RPMI8226 (cell line): ENCODE measurements at regions not wholly inside any gene's neighbourhood (a gene's known extent, or its start where the extent isn't known, plus 50 kb on each side); places are given as distances from the start of the nearest gene placed in this dataset.

Source experiments
- DNase-seq: peaks from one replicate; pipeline ENCODE4 v3.0.0-alpha.2; 2015

- DNase-seq: no peak
Observed at GRCh38 chr1:56180520-56181190, 398.7 kb downstream of the PLPP3 start.

- DNase-seq: no peak
Observed at GRCh38 chr1:56179543-56179942, 399.8 kb downstream of the PLPP3 start.

GRCh38 chr1:56175211-56175610, 404.2 kb downstream of the PLPP3 start:
- no peak for DNase-seq

- no peak for DNase-seq
Observed at GRCh38 chr1:56174176-56174885, 405.0 kb downstream of the PLPP3 start.

GRCh38 chr1:56173736-56174135, 405.6 kb downstream of the PLPP3 start:
- no peak for DNase-seq

- no peak for DNase-seq
Observed at GRCh38 chr1:56171670-56172069, 407.7 kb downstream of the PLPP3 start.

GRCh38 chr1:56170784-56171320, 408.5 kb downstream of the PLPP3 start:
- no peak for DNase-seq

- no peak for DNase-seq
Observed at GRCh38 chr1:56169856-56170255, 409.5 kb downstream of the PLPP3 start.

- no peak for DNase-seq
Observed at GRCh38 chr1:56168176-56168575, 411.2 kb downstream of the PLPP3 start.

- DNase-seq: no peak
Observed at GRCh38 chr1:56167596-56167995, 411.8 kb downstream of the PLPP3 start.

GRCh38 chr1:56160773-56161315, 418.5 kb downstream of the PLPP3 start:
- DNase-seq: no peak

- DNase-seq: no peak
Observed at GRCh38 chr1:56156971-56157876, 422.1 kb downstream of the PLPP3 start.

- no peak for DNase-seq
Observed at GRCh38 chr1:56153276-56153675, 426.1 kb downstream of the PLPP3 start.

- DNase-seq: no peak
Observed at GRCh38 chr1:56152635-56153034, 426.7 kb downstream of the PLPP3 start.

GRCh38 chr1:56151402-56151801, 428.0 kb downstream of the PLPP3 start:
- DNase-seq: no peak

GRCh38 chr1:56150441-56151215, 428.7 kb downstream of the PLPP3 start:
- DNase-seq: no peak

GRCh38 chr1:56149761-56150160, 429.6 kb downstream of the PLPP3 start:
- DNase-seq: no peak

GRCh38 chr1:56148326-56149193, 430.8 kb downstream of the PLPP3 start:
- DNase-seq: no peak

GRCh38 chr1:56147459-56147858, 431.9 kb downstream of the PLPP3 start:
- DNase-seq: no peak

GRCh38 chr1:56147034-56147433, 432.3 kb downstream of the PLPP3 start:
- no peak for DNase-seq

- no peak for DNase-seq
Observed at GRCh38 chr1:56146449-56146848, 432.9 kb downstream of the PLPP3 start.
